ENCODE measurements at regions not wholly inside any gene's neighbourhood (a gene's known extent, or its start where the extent isn't known, plus 50 kb on each side); places are given as distances from the start of the nearest gene placed in this dataset.
A peak's percentile ranks its signal among the peaks of the same experiment; 100 is the strongest.

- no peaks in the 10 kb centered on the region for H3K27me3 ChIP-seq (ENCODE audit: low read length)
Observed at GRCh38 chr5:27608992-27609391, 570.6 kb upstream of the CDH9 start.

GRCh38 chr5:27598576-27598975, 560.2 kb upstream of the CDH9 start:
- DNase-seq: no peak
- Histone ChIP-seq H3K36me3 (ENCODE audit: insufficient read depth, low read length) (no peaks in the 10 kb centered on the region), H3K4me2 (ENCODE audit: low read depth, low read length, poor library complexity, severe bottlenecking) (no peak overlapping the region), H3K27me3 (ENCODE audit: low read length) (no peaks in the 10 kb centered on the region), H3K4me3 (ENCODE audit: low read length) (no peak overlapping the region), H4K20me1 (ENCODE audit: insufficient read depth, low read depth, low read length) (no peaks in the 10 kb centered on the region), H3K27ac (ENCODE audit: low read length) (no peak overlapping the region), H3K79me2 (ENCODE audit: low read length) (no peaks in the 10 kb centered on the region), H3K9me3 (ENCODE audit: low read length) (peaks cover 8% of the 10 kb centered on the region), H3K9ac (ENCODE audit: low read length) (no peak overlapping the region), H3K4me1 (ENCODE audit: low read length) (no peaks in the 10 kb centered on the region), H3K9me2 (replicated peaks; ENCODE audit: insufficient read depth, low read length) (no peaks in the 10 kb centered on the region), H2AFZ (ENCODE audit: low read length) (no peak overlapping the region)

More at GRCh38 chr5:27608992-27609391, 570.6 kb upstream of the CDH9 start:
- no peak overlapping the region for H2AFZ ChIP-seq (ENCODE audit: low read length)
- no peak overlapping the region for H3K27ac ChIP-seq (ENCODE audit: low read length)
- 0 out of 2 replicates have a peak, but pooled peaks cover 4% of the 10 kb centered on the region for H3K9me3 ChIP-seq (ENCODE audit: low read length)
- no peaks in the 10 kb centered on the region for H3K79me2 ChIP-seq (ENCODE audit: low read length)
- no peak overlapping the region for H3K9ac ChIP-seq (ENCODE audit: low read length)
- no peaks in the 10 kb centered on the region for H3K36me3 ChIP-seq (ENCODE audit: insufficient read depth, low read length)
- H4K20me1 ChIP-seq (ENCODE audit: insufficient read depth, low read depth, low read length): no peaks in the 10 kb centered on the region
- no peak for DNase-seq
- no peak overlapping the region for H3K4me3 ChIP-seq (ENCODE audit: low read length)
- H3K9me2 ChIP-seq (replicated peaks; ENCODE audit: insufficient read depth, low read length): no peaks in the 10 kb centered on the region
- no peak overlapping the region for H3K4me2 ChIP-seq (ENCODE audit: low read depth, low read length, poor library complexity, severe bottlenecking)
- H3K4me1 ChIP-seq (ENCODE audit: low read length): no peaks in the 10 kb centered on the region

- no peaks in the 10 kb centered on the region for H4K20me1 ChIP-seq (ENCODE audit: insufficient read depth, low read depth, low read length)
- DNase-seq: no peak
Observed at GRCh38 chr5:27594141-27594540, 555.8 kb upstream of the CDH9 start.

GRCh38 chr5:27592231-27592630, 553.8 kb upstream of the CDH9 start:
- H4K20me1 ChIP-seq (ENCODE audit: insufficient read depth, low read depth, low read length): no peaks in the 10 kb centered on the region
- no peaks in the 10 kb centered on the region for H3K9me2 ChIP-seq (replicated peaks; ENCODE audit: insufficient read depth, low read length)
- no peaks in the 10 kb centered on the region for H3K79me2 ChIP-seq (ENCODE audit: low read length)
- H2AFZ ChIP-seq (ENCODE audit: low read length): no peak overlapping the region
- H3K4me1 ChIP-seq (ENCODE audit: low read length): no peaks in the 10 kb centered on the region
- H3K36me3 ChIP-seq (ENCODE audit: insufficient read depth, low read length): no peaks in the 10 kb centered on the region
- H3K9ac ChIP-seq (ENCODE audit: low read length): no peak overlapping the region
- no peaks in the 10 kb centered on the region for H3K27me3 ChIP-seq (ENCODE audit: low read length)
- DNase-seq: no peak
- no peak overlapping the region for H3K27ac ChIP-seq (ENCODE audit: low read length)
- peaks cover 3% of the 10 kb centered on the region; the same call in 1 of the 2 replicates for H3K9me3 ChIP-seq (ENCODE audit: low read length)
- H3K4me2 ChIP-seq (ENCODE audit: low read depth, low read length, poor library complexity, severe bottlenecking): no peak overlapping the region
- no peak overlapping the region for H3K4me3 ChIP-seq (ENCODE audit: low read length)

More at GRCh38 chr5:27594141-27594540, 555.8 kb upstream of the CDH9 start:
- Histone ChIP-seq H3K4me1 (ENCODE audit: low read length) (no peaks in the 10 kb centered on the region), H3K4me2 (ENCODE audit: low read depth, low read length, poor library complexity, severe bottlenecking) (no peak overlapping the region), H3K9me3 (ENCODE audit: low read length) (peaks cover 3% of the 10 kb centered on the region; the same call in 1 of the 2 replicates), H3K27ac (ENCODE audit: low read length) (no peak overlapping the region), H3K79me2 (ENCODE audit: low read length) (no peaks in the 10 kb centered on the region), H3K9ac (ENCODE audit: low read length) (no peak overlapping the region), H2AFZ (ENCODE audit: low read length) (no peak overlapping the region), H3K9me2 (replicated peaks; ENCODE audit: insufficient read depth, low read length) (no peaks in the 10 kb centered on the region), H3K4me3 (ENCODE audit: low read length) (no peak overlapping the region), H3K27me3 (ENCODE audit: low read length) (no peaks in the 10 kb centered on the region), H3K36me3 (ENCODE audit: insufficient read depth, low read length) (no peaks in the 10 kb centered on the region)

- Histone ChIP-seq H4K20me1 (ENCODE audit: insufficient read depth, low read depth, low read length) (no peaks in the 10 kb centered on the region), H3K4me3 (ENCODE audit: low read length) (no peak overlapping the region), H3K36me3 (ENCODE audit: insufficient read depth, low read length) (no peaks in the 10 kb centered on the region), H3K27ac (ENCODE audit: low read length) (no peak overlapping the region), H3K9me2 (replicated peaks; ENCODE audit: insufficient read depth, low read length) (no peaks in the 10 kb centered on the region), H3K79me2 (ENCODE audit: low read length) (no peaks in the 10 kb centered on the region), H3K9me3 (ENCODE audit: low read length) (no peaks in the 10 kb centered on the region), H2AFZ (ENCODE audit: low read length) (no peak overlapping the region), H3K9ac (ENCODE audit: low read length) (no peak overlapping the region), H3K4me2 (ENCODE audit: low read depth, low read length, poor library complexity, severe bottlenecking) (no peak overlapping the region), H3K4me1 (ENCODE audit: low read length) (no peaks in the 10 kb centered on the region), H3K27me3 (ENCODE audit: low read length) (no peaks in the 10 kb centered on the region)
- no peak for DNase-seq
Observed at GRCh38 chr5:27590503-27590902, 552.1 kb upstream of the CDH9 start.

- no peaks in the 10 kb centered on the region for H4K20me1 ChIP-seq (ENCODE audit: insufficient read depth, low read depth, low read length)
- no peaks in the 10 kb centered on the region for H3K79me2 ChIP-seq (ENCODE audit: low read length)
- no peaks in the 10 kb centered on the region for H3K9me2 ChIP-seq (replicated peaks; ENCODE audit: insufficient read depth, low read length)
- no peak overlapping the region for H3K4me3 ChIP-seq (ENCODE audit: low read length)
- DNase-seq: no peak
- no peak overlapping the region for H3K4me2 ChIP-seq (ENCODE audit: low read depth, low read length, poor library complexity, severe bottlenecking)
- no peak overlapping the region for H3K27ac ChIP-seq (ENCODE audit: low read length)
- H2AFZ ChIP-seq (ENCODE audit: low read length): no peak overlapping the region
- H3K9me3 ChIP-seq (ENCODE audit: low read length): no peaks in the 10 kb centered on the region
- H3K4me1 ChIP-seq (ENCODE audit: low read length): no peaks in the 10 kb centered on the region
- H3K36me3 ChIP-seq (ENCODE audit: insufficient read depth, low read length): no peaks in the 10 kb centered on the region
- H3K27me3 ChIP-seq (ENCODE audit: low read length): no peaks in the 10 kb centered on the region
- no peak overlapping the region for H3K9ac ChIP-seq (ENCODE audit: low read length)
Observed at GRCh38 chr5:27578279-27578678, 539.9 kb upstream of the CDH9 start.

GRCh38 chr5:27571681-27572080, 533.3 kb upstream of the CDH9 start:
- H3K27me3 ChIP-seq (ENCODE audit: low read length): no peaks in the 10 kb centered on the region
- no peaks in the 10 kb centered on the region for H3K36me3 ChIP-seq (ENCODE audit: insufficient read depth, low read length)
- no peaks in the 10 kb centered on the region for H3K4me1 ChIP-seq (ENCODE audit: low read length)
- H3K9me2 ChIP-seq (replicated peaks; ENCODE audit: insufficient read depth, low read length): no peaks in the 10 kb centered on the region
- no peaks in the 10 kb centered on the region for H3K9me3 ChIP-seq (ENCODE audit: low read length)
- H3K4me3 ChIP-seq (ENCODE audit: low read length): no peak overlapping the region
- H4K20me1 ChIP-seq (ENCODE audit: insufficient read depth, low read depth, low read length): no peaks in the 10 kb centered on the region
- no peak overlapping the region for H2AFZ ChIP-seq (ENCODE audit: low read length)
- DNase-seq: no peak
- H3K4me2 ChIP-seq (ENCODE audit: low read depth, low read length, poor library complexity, severe bottlenecking): no peak overlapping the region
- no peak overlapping the region for H3K27ac ChIP-seq (ENCODE audit: low read length)
- no peaks in the 10 kb centered on the region for H3K79me2 ChIP-seq (ENCODE audit: low read length)
- no peak overlapping the region for H3K9ac ChIP-seq (ENCODE audit: low read length)

GRCh38 chr5:27568811-27569210, 530.4 kb upstream of the CDH9 start:
- no peaks in the 10 kb centered on the region for H3K27me3 ChIP-seq (ENCODE audit: low read length)
- H3K4me1 ChIP-seq (ENCODE audit: low read length): no peaks in the 10 kb centered on the region
- no peak overlapping the region for H3K4me3 ChIP-seq (ENCODE audit: low read length)
- H3K27ac ChIP-seq (ENCODE audit: low read length): no peak overlapping the region
- H3K4me2 ChIP-seq (ENCODE audit: low read depth, low read length, poor library complexity, severe bottlenecking): no peak overlapping the region
- no peaks in the 10 kb centered on the region for H4K20me1 ChIP-seq (ENCODE audit: insufficient read depth, low read depth, low read length)
- DNase-seq: no peak
- peak overlapping the region; percentile 36; the same call in 1 of the 2 replicates for H2AFZ ChIP-seq (ENCODE audit: low read length)
- no peaks in the 10 kb centered on the region for H3K9me2 ChIP-seq (replicated peaks; ENCODE audit: insufficient read depth, low read length)
- H3K79me2 ChIP-seq (ENCODE audit: low read length): no peaks in the 10 kb centered on the region
- no peaks in the 10 kb centered on the region for H3K36me3 ChIP-seq (ENCODE audit: insufficient read depth, low read length)
- H3K9ac ChIP-seq (ENCODE audit: low read length): no peak overlapping the region
- H3K9me3 ChIP-seq (ENCODE audit: low read length): no peaks in the 10 kb centered on the region

GRCh38 chr5:27561408-27561807, 523.0 kb upstream of the CDH9 start:
- Histone ChIP-seq H4K20me1 (ENCODE audit: insufficient read depth, low read depth, low read length) (no peaks in the 10 kb centered on the region), H3K4me1 (ENCODE audit: low read length) (no peaks in the 10 kb centered on the region), H2AFZ (ENCODE audit: low read length) (no peak overlapping the region), H3K4me3 (ENCODE audit: low read length) (no peak overlapping the region), H3K9me3 (ENCODE audit: low read length) (no peaks in the 10 kb centered on the region), H3K9me2 (replicated peaks; ENCODE audit: insufficient read depth, low read length) (no peaks in the 10 kb centered on the region), H3K36me3 (ENCODE audit: insufficient read depth, low read length) (no peaks in the 10 kb centered on the region), H3K27ac (ENCODE audit: low read length) (no peak overlapping the region), H3K4me2 (ENCODE audit: low read depth, low read length, poor library complexity, severe bottlenecking) (no peak overlapping the region), H3K79me2 (ENCODE audit: low read length) (no peaks in the 10 kb centered on the region), H3K9ac (ENCODE audit: low read length) (no peak overlapping the region), H3K27me3 (ENCODE audit: low read length) (no peaks in the 10 kb centered on the region)
- no peak for DNase-seq

Measured in Karpas-422 (cell line).